Thoracic aorta (tissue), 2 donors: ENCODE measurements at regions not wholly inside any gene's neighbourhood (a gene's known extent, or its start where the extent isn't known, plus 50 kb on each side); places are given as distances from the start of the nearest gene placed in this dataset.

Source experiments
- ATAC-seq: fragments of 150-250 bp; one replicate; pipeline ENCODE4 v1.8.0; 2017; ENCODE audit warnings: low read depth; ENCODE audit not compliant: insufficient number of reproducible peaks, low FRiP score
- DNase-seq: peaks from one replicate; pipeline ENCODE4 v3.0.0-alpha.2; 2020; ENCODE audit warnings: low spot score
- H3K27ac ChIP-seq, 2 donors: fragments of 200-600 bp; sonication (generic); 1 replicate in 1 of 2; 2 replicates in 1 of 2; pipeline ENCODE4 v1.5.1; 2016; ENCODE audit warnings: mild to moderate bottlenecking in 2 of 2, moderate library complexity in 2 of 2
- H3K27me3 ChIP-seq: fragments of 200-600 bp; sonication (generic); replicated peaks from 2 replicates; pipeline ENCODE4 v1.6.0; 2016; ENCODE audit warnings: mild to moderate bottlenecking; ENCODE audit not compliant: insufficient read depth
- H3K36me3 ChIP-seq: fragments of 200-600 bp; sonication (generic); one replicate; pipeline ENCODE4 v1.5.1; 2016
- H3K4me1 ChIP-seq, 2 donors: fragments of 200-600 bp; sonication (generic); 1 replicate in 1 of 2; 2 replicates in 1 of 2; pipeline versions ENCODE4 v1.5.1 to v1.6.0; 2016; ENCODE audit warnings: low read depth in 2 of 2, mild to moderate bottlenecking in 1 of 2; ENCODE audit not compliant: control insufficient read depth in 1 of 2
- H3K4me3 ChIP-seq: fragments of 200-600 bp; sonication (generic); 2 replicates; pipeline ENCODE4 v1.5.1; 2016; ENCODE audit warnings: mild to moderate bottlenecking
- H3K9me3 ChIP-seq: fragments of 200-600 bp; sonication (generic); 2 replicates; pipeline ENCODE4 v1.5.1; 2016
- TF ChIP-seq, protein P1 (sequence below): fragments of 200-600 bp; sonication (generic); IDR thresholded peaks from one replicate; pipeline ENCODE4 v1.5.1; 2019; ENCODE audit warnings: antibody characterized with exemption

DNA sequence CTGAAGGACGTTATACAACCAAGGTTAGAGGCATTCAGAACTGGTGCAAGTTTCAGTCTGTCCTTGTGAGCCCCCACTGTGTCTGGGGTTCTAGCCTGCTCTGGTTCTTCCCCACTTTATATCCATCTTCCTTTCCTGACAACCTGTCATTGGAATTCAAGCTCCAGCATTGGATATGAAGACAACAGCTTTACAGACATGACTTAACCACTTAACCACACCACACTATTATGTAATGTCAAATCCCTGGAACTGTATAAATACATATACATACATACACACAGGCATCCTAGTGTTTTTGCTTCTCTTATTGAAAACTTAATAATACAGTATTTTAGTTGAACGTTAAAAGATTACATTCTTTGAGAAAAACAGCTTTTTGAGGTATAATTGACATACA, 217.9 kb upstream of the SGK1 start:
- H3K27ac ChIP-seq = no peak overlapping the region
- no peak overlapping the region for H3K4me3 ChIP-seq
- H3K9me3 ChIP-seq = no peaks in the 10 kb centered on the region
- H3K27me3 ChIP-seq = no peaks in the 10 kb centered on the region
- TF ChIP-seq, protein P1, sequence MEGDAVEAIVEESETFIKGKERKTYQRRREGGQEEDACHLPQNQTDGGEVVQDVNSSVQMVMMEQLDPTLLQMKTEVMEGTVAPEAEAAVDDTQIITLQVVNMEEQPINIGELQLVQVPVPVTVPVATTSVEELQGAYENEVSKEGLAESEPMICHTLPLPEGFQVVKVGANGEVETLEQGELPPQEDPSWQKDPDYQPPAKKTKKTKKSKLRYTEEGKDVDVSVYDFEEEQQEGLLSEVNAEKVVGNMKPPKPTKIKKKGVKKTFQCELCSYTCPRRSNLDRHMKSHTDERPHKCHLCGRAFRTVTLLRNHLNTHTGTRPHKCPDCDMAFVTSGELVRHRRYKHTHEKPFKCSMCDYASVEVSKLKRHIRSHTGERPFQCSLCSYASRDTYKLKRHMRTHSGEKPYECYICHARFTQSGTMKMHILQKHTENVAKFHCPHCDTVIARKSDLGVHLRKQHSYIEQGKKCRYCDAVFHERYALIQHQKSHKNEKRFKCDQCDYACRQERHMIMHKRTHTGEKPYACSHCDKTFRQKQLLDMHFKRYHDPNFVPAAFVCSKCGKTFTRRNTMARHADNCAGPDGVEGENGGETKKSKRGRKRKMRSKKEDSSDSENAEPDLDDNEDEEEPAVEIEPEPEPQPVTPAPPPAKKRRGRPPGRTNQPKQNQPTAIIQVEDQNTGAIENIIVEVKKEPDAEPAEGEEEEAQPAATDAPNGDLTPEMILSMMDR = no peak
- no peaks in the 10 kb centered on the region for H3K4me1 ChIP-seq
- H3K36me3 ChIP-seq = no peaks in the 10 kb centered on the region
- ATAC-seq = no peak
- DNase-seq = no peak

- Histone ChIP-seq H3K9me3 (no peaks in the 10 kb centered on the region), H3K36me3 (no peaks in the 10 kb centered on the region), H3K4me1 (no peaks in the 10 kb centered on the region), H3K4me3 (no peak overlapping the region), H3K27ac (no peak overlapping the region), H3K27me3 (no peaks in the 10 kb centered on the region)
- no peak for DNase-seq
- TF ChIP-seq, protein P1 = no peak
- no peak for ATAC-seq
Observed at GRCh38 chr6:134534708-134535149, 216.8 kb upstream of the SGK1 start.

DNA sequence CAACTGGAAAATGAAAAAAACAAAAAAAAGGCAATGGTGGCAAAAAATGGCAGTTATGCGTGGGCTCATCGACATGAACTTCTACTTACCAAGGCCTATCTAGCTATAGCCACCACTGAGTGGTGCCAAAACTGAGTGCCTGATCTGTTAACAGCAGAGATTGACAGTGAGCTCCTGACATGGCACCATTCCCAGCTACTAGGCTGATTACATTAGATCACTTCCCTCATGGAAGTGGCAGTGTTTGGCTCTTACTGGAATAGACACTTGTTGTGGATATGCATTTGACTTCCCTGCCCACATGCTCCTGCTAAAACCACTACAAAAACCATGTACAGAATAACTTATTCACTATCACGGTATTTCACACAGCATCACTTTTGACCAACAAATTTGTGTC, 216.1 kb upstream of the SGK1 start:
- H3K4me3 ChIP-seq = no peak overlapping the region
- no peak for ATAC-seq

DNA sequence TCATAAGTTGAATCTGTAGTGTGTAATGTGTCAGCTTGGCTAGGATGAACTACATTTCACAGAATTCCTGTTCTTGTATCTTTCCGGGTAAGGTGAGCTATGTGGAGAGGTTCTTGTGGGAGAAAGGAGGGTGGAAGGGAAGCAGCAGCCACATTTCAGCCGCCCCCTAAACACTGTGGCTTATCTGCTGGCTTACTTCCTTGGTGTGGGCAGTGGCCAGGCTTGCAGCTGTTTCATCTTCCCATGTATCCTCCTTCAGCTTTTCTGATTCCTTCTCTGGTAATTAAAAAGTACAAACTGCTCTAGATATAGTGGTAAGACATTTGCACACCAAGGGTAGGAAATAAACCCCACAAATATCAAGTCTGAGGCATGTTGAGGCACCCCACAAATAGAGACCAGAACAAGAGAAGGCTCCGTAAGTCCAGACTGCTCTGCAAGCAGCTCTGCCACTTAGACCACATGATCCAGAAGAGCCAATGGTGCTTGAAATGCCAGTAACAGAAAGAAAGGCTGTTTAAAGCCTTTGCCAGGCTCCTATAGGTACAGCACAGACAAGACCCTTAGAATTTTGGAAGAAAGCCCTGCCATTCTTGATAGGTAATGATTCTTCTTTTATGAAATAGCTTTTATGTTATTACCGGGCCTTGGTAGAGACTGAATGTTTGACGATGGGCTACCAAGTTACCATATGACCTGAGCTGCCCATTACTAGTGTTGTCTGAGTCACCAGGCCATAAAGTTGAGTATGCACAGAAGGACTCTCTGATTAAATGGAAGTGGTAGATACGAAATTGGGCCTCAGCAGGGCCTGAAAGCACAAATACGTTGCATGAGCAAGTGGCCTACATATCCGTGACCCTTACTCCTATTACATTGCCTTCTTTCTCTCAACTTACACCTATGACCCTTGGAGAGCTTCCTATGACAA, 215.0 kb upstream of the SGK1 start:
- TF ChIP-seq, protein P1 = no peak
- H3K4me1 ChIP-seq = no peaks in the 10 kb centered on the region
- no peak overlapping the region for H3K27ac ChIP-seq
- no peak overlapping the region for H3K4me3 ChIP-seq
- no peaks in the 10 kb centered on the region for H3K36me3 ChIP-seq
- H3K27me3 ChIP-seq = no peaks in the 10 kb centered on the region
- H3K9me3 ChIP-seq = no peaks in the 10 kb centered on the region
- ATAC-seq = no peak
- DNase-seq = no peak

More for the DNA sequence above, 216.1 kb upstream of the SGK1 start:
- TF ChIP-seq, protein P1 = no peak
- H3K4me1 ChIP-seq = no peaks in the 10 kb centered on the region
- H3K27me3 ChIP-seq = no peaks in the 10 kb centered on the region
- H3K36me3 ChIP-seq = no peaks in the 10 kb centered on the region
- no peaks in the 10 kb centered on the region for H3K9me3 ChIP-seq
- no peak for DNase-seq
- H3K27ac ChIP-seq = no peak overlapping the region

DNA sequence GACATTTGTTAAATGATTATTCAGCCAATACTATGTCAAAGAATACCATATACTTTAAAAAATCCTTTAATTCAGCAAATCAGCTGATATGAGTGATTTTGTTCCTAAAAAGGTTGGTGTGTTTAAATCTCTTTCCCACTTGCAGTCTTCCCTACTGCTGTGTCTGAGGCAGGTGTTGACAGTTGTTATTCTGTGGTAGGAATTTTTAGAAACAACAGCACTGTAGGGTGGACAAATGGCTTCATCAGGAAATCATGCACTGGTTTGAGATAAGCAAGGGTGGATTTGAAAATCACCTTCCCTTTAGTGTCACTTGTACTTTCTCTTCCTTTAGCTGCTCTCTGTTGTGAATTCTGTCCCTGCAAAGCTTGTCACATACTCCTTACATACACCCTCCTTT, 213.7 kb upstream of the SGK1 start:
- Histone ChIP-seq H3K9me3 (no peaks in the 10 kb centered on the region), H3K36me3 (no peaks in the 10 kb centered on the region), H3K27me3 (no peaks in the 10 kb centered on the region), H3K4me1 (no peaks in the 10 kb centered on the region), H3K4me3 (no peak overlapping the region), H3K27ac (no peak overlapping the region)
- no peak for DNase-seq
- TF ChIP-seq, protein P1 = no peak
- no peak for ATAC-seq
